GM23248 (cell line): ENCODE measurements at regions not wholly inside any gene's neighbourhood (a gene's known extent, or its start where the extent isn't known, plus 50 kb on each side); places are given as distances from the start of the nearest gene placed in this dataset.

Experiments
- DNase-seq: peaks from one replicate; pipeline ENCODE4 v3.0.0-alpha.2; 2015
- H2AFZ ChIP-seq: fragments of 200-600 bp; sonication (generic); 2 replicates; pipeline ENCODE4 v1.6.1; 2016; ENCODE audit warnings: antibody characterized with exemption
- H3F3A ChIP-seq: fragments of 200-600 bp; sonication (generic); 2 replicates; pipeline ENCODE4 v1.6.1; 2016; ENCODE audit warnings: mild to moderate bottlenecking, antibody characterized with exemption, mixed run types; ENCODE audit not compliant: insufficient read depth
- H3K27ac ChIP-seq: fragments of 200-600 bp; sonication (generic); 2 replicates; pipeline ENCODE4 v1.5.1; 2016; ENCODE audit warnings: mild to moderate bottlenecking
- H3K27me3 ChIP-seq: fragments of 200-600 bp; sonication (generic); replicated peaks from 2 replicates; pipeline ENCODE4 v1.6.1; 2016; ENCODE audit warnings: mild to moderate bottlenecking; ENCODE audit not compliant: insufficient read depth
- H3K36me3 ChIP-seq: fragments of 200-600 bp; sonication (generic); 2 replicates; pipeline ENCODE4 v1.6.1; 2016; ENCODE audit warnings: low read depth, mild to moderate bottlenecking
- H3K4me1 ChIP-seq: fragments of 200-600 bp; sonication (generic); 2 replicates; pipeline ENCODE4 v1.6.1; 2016; ENCODE audit warnings: mild to moderate bottlenecking; ENCODE audit not compliant: insufficient read depth
- H3K4me2 ChIP-seq: fragments of 200-600 bp; sonication (generic); one replicate; pipeline ENCODE4 v1.6.1; 2016; ENCODE audit warnings: mild to moderate bottlenecking; ENCODE audit not compliant: unreplicated experiment
- H3K4me3 ChIP-seq: fragments of 200-600 bp; sonication (generic); 2 replicates; pipeline ENCODE4 v1.5.1; 2016; ENCODE audit warnings: mild to moderate bottlenecking
- H3K79me2 ChIP-seq: fragments of 200-600 bp; sonication (generic); 2 replicates; pipeline ENCODE4 v1.6.1; 2016; ENCODE audit warnings: mild to moderate bottlenecking; ENCODE audit not compliant: insufficient read depth
- H3K9ac ChIP-seq: fragments of 200-600 bp; sonication (generic); 2 replicates; pipeline ENCODE4 v1.6.1; 2016; ENCODE audit warnings: mild to moderate bottlenecking
- H3K9me2 ChIP-seq: fragments of 200-600 bp; sonication (generic); 2 replicates; pipeline ENCODE4 v1.6.1; 2016; ENCODE audit warnings: mixed run types, mild to moderate bottlenecking, moderate library complexity; ENCODE audit not compliant: insufficient read depth
- H3K9me3 ChIP-seq: fragments of 200-600 bp; sonication (generic); one replicate; pipeline ENCODE4 v1.6.1; 2017; ENCODE audit warnings: low read depth
- H4K20me1 ChIP-seq: fragments of 200-600 bp; sonication (generic); 2 replicates; pipeline ENCODE4 v1.6.0; 2016; ENCODE audit not compliant: insufficient read depth
- EZH2 ChIP-seq: fragments of 200-600 bp; sonication (generic); IDR thresholded peaks from 2 replicates; pipeline ENCODE4 v1.6.1; 2018; ENCODE audit warnings: antibody characterized with exemption, mild to moderate bottlenecking; ENCODE audit not compliant: insufficient read depth, poor library complexity, severe bottlenecking
- EZH2phosphoT487 ChIP-seq: fragments of 200-600 bp; sonication (generic); IDR thresholded peaks from 2 replicates; pipeline ENCODE4 v1.6.1; 2018; ENCODE audit warnings: antibody characterized with exemption, moderate library complexity, mild to moderate bottlenecking, low read depth; ENCODE audit not compliant: insufficient read depth
- WGBS, 2 experiments: methylation state at CpG; one replicate each; pipeline ENCODE4 v1.1.6; 2015 to 2017; ENCODE audit warnings: low lambda C conversion rate in 2 of 2, low coverage in 1 of 2; ENCODE audit errors: missing lambda C conversion rate in 2 of 2; 5-methylcytosine and 5-hydroxymethylcytosine counted together
- in situ Hi-C: fragments of 300-500 bp; cut with MboI; formaldehyde crosslinking; loops from 2 replicates; pipeline ENCODE4 v1.15.0; 2020

- TF ChIP-seq EZH2phosphoT487 = no peak
- TF ChIP-seq EZH2 = no peak
- H3K4me3 ChIP-seq = no peak overlapping the region
- H3K4me2 ChIP-seq = no peak overlapping the region
- no peak overlapping the region for H3K27ac ChIP-seq
- H3K9me3 ChIP-seq = no peaks in the 10 kb centered on the region
- no peaks in the 10 kb centered on the region for H3K9me2 ChIP-seq
- no peaks in the 10 kb centered on the region for H3K36me3 ChIP-seq
- 48 to 51% methylated on average over 12 of the region's 12 CpGs for WGBS, 2 experiments
- H4K20me1 ChIP-seq = no peaks in the 10 kb centered on the region
- in situ Hi-C loops = no loop called here
- H3F3A ChIP-seq = peaks cover 12% of the 10 kb centered on the region
- H3K27me3 ChIP-seq = no peaks in the 10 kb centered on the region
- peaks cover 34% of the 10 kb centered on the region for H3K4me1 ChIP-seq
- DNase-seq = peak; percentile 20
- peak overlapping the region; percentile 46 for H2AFZ ChIP-seq
- no peak overlapping the region for H3K9ac ChIP-seq
- H3K79me2 ChIP-seq = no peaks in the 10 kb centered on the region
Observed at GRCh38 chr5:142441616-142442015, 116.8 kb upstream of the SPRY4 start.

GRCh38 chr5:142439207-142439860 is 114.5 kb upstream of the SPRY4 start:
- peaks cover 18% of the 10 kb centered on the region for H3K4me1 ChIP-seq
- TF ChIP-seq EZH2 (no peak), EZH2phosphoT487 (no peak)
- H3K4me2 ChIP-seq = peak overlapping the region; percentile 22
- in situ Hi-C loops = no loop called here
- H3K9me3 ChIP-seq = no peaks in the 10 kb centered on the region
- no peaks in the 10 kb centered on the region for H3K27me3 ChIP-seq
- no peaks in the 10 kb centered on the region for H4K20me1 ChIP-seq
- no peak overlapping the region for H2AFZ ChIP-seq
- H3K9me2 ChIP-seq = no peaks in the 10 kb centered on the region
- H3K9ac ChIP-seq = no peak overlapping the region
- WGBS, 2 experiments = 41% methylated on average over 7 of the region's 7 CpGs
- H3F3A ChIP-seq = 0 out of 2 replicates have a peak, but pooled peaks cover 2% of the 10 kb centered on the region
- no peak overlapping the region for H3K4me3 ChIP-seq
- H3K36me3 ChIP-seq = no peaks in the 10 kb centered on the region
- peak; percentile 46 for DNase-seq
- no peaks in the 10 kb centered on the region for H3K79me2 ChIP-seq
- H3K27ac ChIP-seq = no peak overlapping the region

GRCh38 chr5:142438573-142438972 is 113.8 kb upstream of the SPRY4 start:
- 34 to 48% methylated on average over 2 of the region's 2 CpGs for WGBS, 2 experiments
- Histone ChIP-seq H3K9me2 (no peaks in the 10 kb centered on the region), H3K27me3 (no peaks in the 10 kb centered on the region), H3K4me1 (peaks cover 22% of the 10 kb centered on the region), H3K79me2 (no peaks in the 10 kb centered on the region), H2AFZ (no peak overlapping the region), H3K9me3 (no peaks in the 10 kb centered on the region), H3K4me2 (peak overlapping the region; percentile 22), H4K20me1 (no peaks in the 10 kb centered on the region), H3K27ac (no peak overlapping the region), H3K36me3 (no peaks in the 10 kb centered on the region), H3K4me3 (no peak overlapping the region), H3F3A (peaks cover 9% of the 10 kb centered on the region; the same call in 1 of the 2 replicates), H3K9ac (no peak overlapping the region)
- TF ChIP-seq EZH2phosphoT487 = no peak
- TF ChIP-seq EZH2 = no peak
- peak; percentile 63 for DNase-seq
- in situ Hi-C loops = no loop called here

- Histone ChIP-seq H3K9me3 (no peaks in the 10 kb centered on the region), H2AFZ (no peak overlapping the region), H3F3A (peaks cover 12% of the 10 kb centered on the region; the same call in 1 of the 2 replicates), H3K79me2 (no peaks in the 10 kb centered on the region), H3K36me3 (no peaks in the 10 kb centered on the region), H4K20me1 (no peaks in the 10 kb centered on the region), H3K9me2 (no peaks in the 10 kb centered on the region), H3K9ac (no peak overlapping the region), H3K4me1 (peaks cover 26% of the 10 kb centered on the region), H3K27ac (no peak overlapping the region), H3K27me3 (no peaks in the 10 kb centered on the region), H3K4me2 (no peak overlapping the region), H3K4me3 (no peak overlapping the region)
- in situ Hi-C loops = no loop called here
- DNase-seq = no peak
- no peak for TF ChIP-seq EZH2
- TF ChIP-seq EZH2phosphoT487 = no peak
- 54 to 56% methylated on average over 4 of the region's 4 CpGs for WGBS, 2 experiments
Observed at GRCh38 chr5:142437563-142437962, 112.7 kb upstream of the SPRY4 start.
